ENCODE measurements at regions not wholly inside any gene's neighbourhood (a gene's known extent, or its start where the extent isn't known, plus 50 kb on each side); places are given as distances from the start of the nearest gene placed in this dataset.

DNA sequence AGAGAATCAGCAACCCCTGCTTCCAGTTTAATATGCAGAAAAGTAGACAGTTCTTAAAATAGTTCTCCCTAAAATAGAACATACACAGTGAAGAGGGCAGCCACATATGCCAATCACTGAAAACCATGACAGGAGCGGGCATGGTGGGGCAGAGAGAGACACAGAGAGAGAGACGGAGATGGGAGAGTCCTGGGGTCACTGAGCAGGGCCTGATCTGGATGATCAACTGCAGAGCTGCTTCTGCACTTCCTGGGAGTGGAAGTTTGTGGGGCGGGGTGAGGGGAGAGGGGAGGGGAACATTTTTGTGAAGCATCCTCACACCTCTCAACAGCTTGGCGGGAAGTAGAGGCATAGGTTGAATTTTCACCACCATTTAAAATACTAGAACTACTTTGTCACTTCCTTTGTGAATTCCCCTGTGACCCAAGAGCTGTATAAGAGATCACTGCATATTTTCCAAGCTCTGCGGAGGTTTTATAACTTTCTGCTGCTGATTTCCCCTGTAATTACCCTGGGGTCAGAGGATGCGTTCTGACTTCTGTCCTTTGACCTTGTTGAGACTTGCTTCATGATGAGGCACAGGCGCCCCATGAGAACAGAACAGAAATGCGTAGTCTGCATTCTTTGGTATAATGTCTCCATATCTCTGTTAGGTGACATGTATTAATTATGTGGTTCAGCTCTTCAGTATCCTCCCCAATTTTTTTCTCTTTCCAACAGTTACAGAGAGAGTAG lies 419.4 kb downstream of the BRD1 start:
- TF ChIP-seq, protein P1, sequence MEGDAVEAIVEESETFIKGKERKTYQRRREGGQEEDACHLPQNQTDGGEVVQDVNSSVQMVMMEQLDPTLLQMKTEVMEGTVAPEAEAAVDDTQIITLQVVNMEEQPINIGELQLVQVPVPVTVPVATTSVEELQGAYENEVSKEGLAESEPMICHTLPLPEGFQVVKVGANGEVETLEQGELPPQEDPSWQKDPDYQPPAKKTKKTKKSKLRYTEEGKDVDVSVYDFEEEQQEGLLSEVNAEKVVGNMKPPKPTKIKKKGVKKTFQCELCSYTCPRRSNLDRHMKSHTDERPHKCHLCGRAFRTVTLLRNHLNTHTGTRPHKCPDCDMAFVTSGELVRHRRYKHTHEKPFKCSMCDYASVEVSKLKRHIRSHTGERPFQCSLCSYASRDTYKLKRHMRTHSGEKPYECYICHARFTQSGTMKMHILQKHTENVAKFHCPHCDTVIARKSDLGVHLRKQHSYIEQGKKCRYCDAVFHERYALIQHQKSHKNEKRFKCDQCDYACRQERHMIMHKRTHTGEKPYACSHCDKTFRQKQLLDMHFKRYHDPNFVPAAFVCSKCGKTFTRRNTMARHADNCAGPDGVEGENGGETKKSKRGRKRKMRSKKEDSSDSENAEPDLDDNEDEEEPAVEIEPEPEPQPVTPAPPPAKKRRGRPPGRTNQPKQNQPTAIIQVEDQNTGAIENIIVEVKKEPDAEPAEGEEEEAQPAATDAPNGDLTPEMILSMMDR (IDR thresholded peaks at IDR 0.05; ENCODE audit: low read depth, low read length), result no peak
- TF ChIP-seq POLR2A (IDR thresholded peaks at IDR 0.05; ENCODE audit: extremely low read depth, insufficient read length) (no peak), MYC (IDR thresholded peaks at IDR 0.05; ENCODE audit: low read depth, low read length) (no peak)
- TF ChIP-seq, protein P2, sequence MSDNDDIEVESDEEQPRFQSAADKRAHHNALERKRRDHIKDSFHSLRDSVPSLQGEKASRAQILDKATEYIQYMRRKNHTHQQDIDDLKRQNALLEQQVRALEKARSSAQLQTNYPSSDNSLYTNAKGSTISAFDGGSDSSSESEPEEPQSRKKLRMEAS (IDR thresholded peaks at IDR 0.05; ENCODE audit: low read depth, low read length), result no peak

All from NB4 (cell line).